OCI-LY7 (cell line): ENCODE measurements at regions not wholly inside any gene's neighbourhood (a gene's known extent, or its start where the extent isn't known, plus 50 kb on each side); places are given as distances from the start of the nearest gene placed in this dataset.

Experiments used
- EZH2phosphoT487 ChIP-seq: fragments of 200-600 bp; sonication (generic); IDR thresholded peaks from 2 replicates; pipeline ENCODE4 v1.6.1; 2018; ENCODE audit warnings: low read depth, borderline replicate concordance, mild to moderate bottlenecking, mixed run types, antibody characterized with exemption, low read length, moderate library complexity, mixed read lengths
- TF ChIP-seq, protein P1 (sequence below): fragments of 200-600 bp; sonication (generic); conservative IDR thresholded peaks from 2 replicates; pipeline ENCODE4 v1.5.1; 2014; ENCODE audit warnings: mild to moderate bottlenecking, antibody characterized with exemption, low read length, moderate library complexity, mixed read lengths

DNA sequence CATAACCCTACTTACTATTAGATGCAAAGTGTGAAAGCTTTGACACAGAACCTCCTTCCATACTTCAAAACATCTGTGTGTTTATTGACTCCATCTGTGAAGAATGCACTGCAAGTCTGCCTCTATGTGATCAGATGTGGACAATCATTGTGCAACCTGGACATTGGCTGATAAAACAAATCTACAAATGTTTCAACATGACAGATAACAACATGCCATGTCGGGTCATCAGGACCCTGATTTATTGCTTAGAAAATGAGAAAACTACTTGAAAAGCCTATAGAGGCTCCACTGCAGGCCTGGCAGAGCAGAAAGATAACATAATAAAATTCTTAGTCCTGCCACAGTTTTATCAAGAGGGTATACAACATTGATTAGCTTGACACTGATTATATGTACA lies 1286.4 kb downstream of the GRIK2 start:
- TF ChIP-seq, protein P1, sequence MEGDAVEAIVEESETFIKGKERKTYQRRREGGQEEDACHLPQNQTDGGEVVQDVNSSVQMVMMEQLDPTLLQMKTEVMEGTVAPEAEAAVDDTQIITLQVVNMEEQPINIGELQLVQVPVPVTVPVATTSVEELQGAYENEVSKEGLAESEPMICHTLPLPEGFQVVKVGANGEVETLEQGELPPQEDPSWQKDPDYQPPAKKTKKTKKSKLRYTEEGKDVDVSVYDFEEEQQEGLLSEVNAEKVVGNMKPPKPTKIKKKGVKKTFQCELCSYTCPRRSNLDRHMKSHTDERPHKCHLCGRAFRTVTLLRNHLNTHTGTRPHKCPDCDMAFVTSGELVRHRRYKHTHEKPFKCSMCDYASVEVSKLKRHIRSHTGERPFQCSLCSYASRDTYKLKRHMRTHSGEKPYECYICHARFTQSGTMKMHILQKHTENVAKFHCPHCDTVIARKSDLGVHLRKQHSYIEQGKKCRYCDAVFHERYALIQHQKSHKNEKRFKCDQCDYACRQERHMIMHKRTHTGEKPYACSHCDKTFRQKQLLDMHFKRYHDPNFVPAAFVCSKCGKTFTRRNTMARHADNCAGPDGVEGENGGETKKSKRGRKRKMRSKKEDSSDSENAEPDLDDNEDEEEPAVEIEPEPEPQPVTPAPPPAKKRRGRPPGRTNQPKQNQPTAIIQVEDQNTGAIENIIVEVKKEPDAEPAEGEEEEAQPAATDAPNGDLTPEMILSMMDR, result no peak
- TF ChIP-seq EZH2phosphoT487, result no peak
